ENCODE measurements at regions not wholly inside any gene's neighbourhood (a gene's known extent, or its start where the extent isn't known, plus 50 kb on each side); places are given as distances from the start of the nearest gene placed in this dataset.

DNA sequence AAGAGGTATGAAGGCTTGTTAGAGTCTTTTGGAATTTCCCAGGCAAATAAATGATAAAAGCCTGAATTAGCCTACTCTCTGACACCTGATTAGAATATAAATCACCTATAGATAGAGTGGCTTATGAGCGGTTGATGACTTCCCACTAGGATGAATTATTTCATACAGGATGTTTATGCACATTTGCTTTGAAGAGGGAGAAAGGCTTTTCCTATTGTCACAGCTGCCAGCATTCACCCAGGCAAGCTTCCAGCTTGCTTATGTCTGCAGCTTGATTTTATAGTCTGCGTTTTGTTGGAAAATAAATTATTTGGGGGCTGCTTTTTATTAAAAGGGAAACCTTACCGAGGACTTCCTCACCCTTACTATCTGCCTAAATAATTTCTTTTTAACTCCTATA, 51.3 kb upstream of the EIF2S2 start:
- H4K20me1 ChIP-seq: no peaks in the 10 kb centered on the region
- H3K36me3 ChIP-seq: no peaks in the 10 kb centered on the region
- H3K27me3 ChIP-seq: no peaks in the 10 kb centered on the region
- peaks cover 15% of the 10 kb centered on the region for H3K4me1 ChIP-seq
- H3K4me3 ChIP-seq: no peak overlapping the region
- no peak overlapping the region for H3K4me2 ChIP-seq
- no peaks in the 10 kb centered on the region for H3K9me3 ChIP-seq
- H3K27ac ChIP-seq: no peak overlapping the region
- H3K9ac ChIP-seq: no peak overlapping the region
- no peak for TF ChIP-seq Cebpa-rat (IDR thresholded peaks at IDR 0.05)

- peaks cover 10% of the 10 kb centered on the region for H3K4me1 ChIP-seq
- no peak overlapping the region for H3K4me3 ChIP-seq
- no peak overlapping the region for H3K4me2 ChIP-seq
- no peak overlapping the region for H3K9ac ChIP-seq
- no peaks in the 10 kb centered on the region for H3K27me3 ChIP-seq
- no peak for TF ChIP-seq Cebpa-rat (IDR thresholded peaks at IDR 0.05)
- no peaks in the 10 kb centered on the region for H3K36me3 ChIP-seq
- H3K27ac ChIP-seq: no peak overlapping the region
- no peaks in the 10 kb centered on the region for H4K20me1 ChIP-seq
- H3K9me3 ChIP-seq: no peaks in the 10 kb centered on the region
Observed at GRCh38 chr20:34164381-34164984, 52.4 kb upstream of the EIF2S2 start.

DNA sequence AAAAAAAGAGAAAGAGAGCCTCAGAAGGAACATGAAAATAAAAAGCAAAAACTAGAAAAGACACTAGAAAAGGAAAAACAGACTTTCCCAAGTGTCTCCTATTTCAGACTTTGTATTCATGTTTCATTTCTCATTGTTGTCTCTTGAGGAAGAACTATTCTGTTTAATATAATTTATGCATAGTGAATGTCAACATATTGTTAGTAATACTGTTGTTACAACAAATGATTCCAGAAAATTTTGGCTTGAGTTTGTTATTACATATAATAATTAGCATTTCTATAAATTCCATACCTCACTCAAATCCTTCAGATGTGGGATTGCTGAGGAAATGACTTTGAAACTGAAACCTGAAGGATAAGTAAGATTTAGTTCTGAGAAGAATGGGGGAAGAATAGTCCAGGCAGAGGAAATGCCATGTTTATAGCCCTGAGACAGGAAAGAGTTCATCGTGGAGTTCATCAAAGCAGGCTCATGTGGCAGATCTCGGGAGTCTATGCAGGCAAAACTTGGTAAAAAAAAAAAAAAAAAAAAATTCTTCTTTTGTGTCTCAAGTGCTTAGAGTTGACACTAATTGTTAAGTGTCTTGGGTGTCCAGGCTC, 53.1 kb upstream of the EIF2S2 start:
- Histone ChIP-seq H3K27ac (no peak overlapping the region), H3K4me3 (no peak overlapping the region), H3K27me3 (no peaks in the 10 kb centered on the region), H3K4me1 (peaks cover 10% of the 10 kb centered on the region), H4K20me1 (no peaks in the 10 kb centered on the region), H3K9me3 (no peaks in the 10 kb centered on the region), H3K36me3 (no peaks in the 10 kb centered on the region), H3K9ac (no peak overlapping the region), H3K4me2 (peak overlapping the region; percentile 33)
- no peak for TF ChIP-seq Cebpa-rat (IDR thresholded peaks at IDR 0.05)

DNA sequence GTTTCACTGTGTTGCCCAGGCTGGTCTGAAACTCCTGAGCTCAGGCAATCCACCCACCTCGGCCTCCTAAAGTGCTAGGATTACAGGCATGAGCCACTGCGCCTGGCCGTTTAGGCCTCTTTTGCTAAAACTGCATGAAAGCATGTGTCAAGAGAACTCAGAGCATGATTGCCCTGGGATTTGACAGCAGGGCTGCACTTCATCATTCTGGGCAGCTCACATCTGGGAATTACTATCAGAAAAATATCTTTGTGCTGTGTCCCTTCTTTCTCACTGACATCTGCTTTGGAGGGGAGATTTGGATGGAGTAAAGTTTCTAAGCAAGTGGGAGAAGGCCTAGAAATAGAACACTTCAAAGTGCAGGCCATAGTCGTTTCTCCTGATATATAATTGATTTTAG, 59.6 kb upstream of the EIF2S2 start:
- Histone ChIP-seq H3K4me2 (no peak overlapping the region), H3K36me3 (no peaks in the 10 kb centered on the region), H3K4me1 (peaks cover 5% of the 10 kb centered on the region; the same call in 1 of the 2 replicates), H3K4me3 (no peak overlapping the region), H3K27ac (no peak overlapping the region), H3K27me3 (no peaks in the 10 kb centered on the region), H3K9ac (no peak overlapping the region), H4K20me1 (no peaks in the 10 kb centered on the region), H3K9me3 (no peaks in the 10 kb centered on the region)
- no peak for TF ChIP-seq Cebpa-rat (IDR thresholded peaks at IDR 0.05)

DNA sequence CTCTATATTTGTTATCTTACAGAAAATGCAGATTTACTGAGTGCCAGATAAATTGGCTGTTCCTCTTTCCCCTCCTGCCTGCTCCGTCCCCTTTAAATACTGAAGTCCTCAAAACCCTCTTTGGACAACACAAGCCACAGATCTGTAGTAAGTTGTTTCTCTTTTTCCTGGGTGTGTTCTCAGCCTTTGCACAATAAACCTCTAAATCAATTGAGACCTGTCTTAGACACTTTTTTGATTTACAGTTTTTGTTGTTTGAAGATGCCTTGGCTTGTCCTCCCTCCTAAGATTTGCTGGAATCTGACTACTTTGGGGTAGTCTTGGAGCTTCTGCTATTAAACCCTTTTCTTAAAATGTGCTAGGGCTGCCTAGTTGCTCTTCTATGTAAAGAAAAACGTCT, 60.9 kb upstream of the EIF2S2 start:
- Histone ChIP-seq H3K4me3 (no peak overlapping the region), H3K4me1 (peaks cover 5% of the 10 kb centered on the region; the same call in 1 of the 2 replicates), H3K27me3 (no peaks in the 10 kb centered on the region), H3K36me3 (no peaks in the 10 kb centered on the region), H3K9ac (no peak overlapping the region), H3K9me3 (no peaks in the 10 kb centered on the region), H3K27ac (no peak overlapping the region), H4K20me1 (no peaks in the 10 kb centered on the region), H3K4me2 (no peak overlapping the region)
- TF ChIP-seq Cebpa-rat (IDR thresholded peaks at IDR 0.05): no peak

DNA sequence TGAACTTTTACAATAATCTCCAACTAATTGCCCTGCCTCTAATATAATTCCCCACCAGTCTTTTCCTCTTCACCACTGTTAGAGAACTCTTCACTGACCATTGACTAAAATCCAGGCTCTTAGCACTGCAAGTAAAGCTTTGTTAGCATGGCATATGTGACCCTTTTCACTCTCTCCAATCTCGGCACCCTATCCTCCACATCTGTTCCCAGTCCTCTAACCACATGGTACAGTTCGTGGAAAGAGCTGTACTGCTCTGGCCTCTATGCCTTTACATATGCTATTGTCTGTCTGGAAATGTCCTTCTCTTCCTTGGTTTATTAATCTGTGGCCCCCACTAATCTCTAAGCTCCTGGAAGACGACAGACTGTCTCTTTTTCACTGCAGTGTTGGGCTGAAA, 63.0 kb upstream of the EIF2S2 start:
- Histone ChIP-seq H3K9ac (no peak overlapping the region), H3K4me3 (no peak overlapping the region), H3K4me2 (no peak overlapping the region), H3K36me3 (no peaks in the 10 kb centered on the region), H3K9me3 (no peaks in the 10 kb centered on the region), H3K27ac (no peak overlapping the region), H3K4me1 (peaks cover 5% of the 10 kb centered on the region; the same call in 1 of the 2 replicates), H4K20me1 (no peaks in the 10 kb centered on the region), H3K27me3 (no peaks in the 10 kb centered on the region)
- no peak for TF ChIP-seq Cebpa-rat (IDR thresholded peaks at IDR 0.05)

DNA sequence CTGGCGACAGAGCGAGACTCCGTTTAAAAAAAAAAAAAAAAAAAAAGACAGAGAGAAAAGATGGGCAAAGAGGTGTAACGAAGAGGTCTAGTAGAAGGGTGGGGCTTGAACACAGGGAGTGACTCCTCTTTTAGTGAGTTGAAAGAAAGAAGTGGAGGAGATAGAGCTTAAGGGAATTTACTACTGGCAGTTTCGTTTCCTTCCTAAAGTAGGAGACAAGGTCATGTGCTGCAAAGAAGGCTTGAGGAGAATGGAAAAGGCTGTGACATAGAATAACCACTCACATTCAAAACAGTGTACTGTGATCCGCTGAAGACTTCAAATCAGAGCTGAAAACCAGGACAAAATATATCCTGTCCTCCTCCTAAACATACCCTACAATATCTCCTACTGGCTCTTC, 63.8 kb upstream of the EIF2S2 start:
- no peak overlapping the region for H3K9ac ChIP-seq
- H3K4me3 ChIP-seq: no peak overlapping the region
- no peaks in the 10 kb centered on the region for H3K27me3 ChIP-seq
- H3K9me3 ChIP-seq: no peaks in the 10 kb centered on the region
- H4K20me1 ChIP-seq: no peaks in the 10 kb centered on the region
- H3K27ac ChIP-seq: no peak overlapping the region
- TF ChIP-seq Cebpa-rat (IDR thresholded peaks at IDR 0.05): no peak
- peaks cover 5% of the 10 kb centered on the region; the same call in 1 of the 2 replicates for H3K4me1 ChIP-seq
- no peak overlapping the region for H3K4me2 ChIP-seq
- no peaks in the 10 kb centered on the region for H3K36me3 ChIP-seq

DNA sequence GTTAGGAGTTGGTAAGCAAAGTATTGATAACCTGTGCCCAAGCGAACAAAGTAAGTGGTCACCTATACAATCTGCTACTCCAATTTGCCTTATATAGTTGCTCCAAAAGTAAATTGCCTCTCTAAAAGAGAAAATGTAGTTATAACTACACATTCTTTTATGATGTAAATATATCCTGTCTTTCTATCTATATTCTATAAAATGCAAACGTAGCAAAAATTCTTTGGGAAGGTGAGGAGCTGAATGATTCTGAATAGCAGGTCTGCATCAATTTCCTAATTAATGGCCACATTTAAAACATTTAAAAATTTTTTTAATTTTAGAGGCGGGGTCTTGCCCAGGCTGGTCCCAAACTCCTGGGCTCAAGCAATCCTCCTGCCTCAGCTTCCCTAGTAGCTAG, 64.2 kb upstream of the ASIP start:
- Histone ChIP-seq H4K20me1 (no peaks in the 10 kb centered on the region), H3K27ac (no peak overlapping the region), H3K4me2 (no peak overlapping the region), H3K9me3 (no peaks in the 10 kb centered on the region), H3K36me3 (no peaks in the 10 kb centered on the region), H3K4me1 (peaks cover 5% of the 10 kb centered on the region; the same call in 1 of the 2 replicates), H3K4me3 (no peak overlapping the region), H3K27me3 (no peaks in the 10 kb centered on the region), H3K9ac (no peak overlapping the region)
- TF ChIP-seq Cebpa-rat (IDR thresholded peaks at IDR 0.05): no peak

- H4K20me1 ChIP-seq: no peaks in the 10 kb centered on the region
- TF ChIP-seq Cebpa-rat (IDR thresholded peaks at IDR 0.05): no peak
- H3K27me3 ChIP-seq: no peaks in the 10 kb centered on the region
- H3K4me1 ChIP-seq: peaks cover 5% of the 10 kb centered on the region; the same call in 1 of the 2 replicates
- no peak overlapping the region for H3K4me2 ChIP-seq
- no peak overlapping the region for H3K27ac ChIP-seq
- H3K4me3 ChIP-seq: no peak overlapping the region
- H3K9ac ChIP-seq: no peak overlapping the region
- H3K9me3 ChIP-seq: no peaks in the 10 kb centered on the region
- no peaks in the 10 kb centered on the region for H3K36me3 ChIP-seq
Observed at GRCh38 chr20:34179637-34180360, 61.4 kb upstream of the ASIP start.

DNA sequence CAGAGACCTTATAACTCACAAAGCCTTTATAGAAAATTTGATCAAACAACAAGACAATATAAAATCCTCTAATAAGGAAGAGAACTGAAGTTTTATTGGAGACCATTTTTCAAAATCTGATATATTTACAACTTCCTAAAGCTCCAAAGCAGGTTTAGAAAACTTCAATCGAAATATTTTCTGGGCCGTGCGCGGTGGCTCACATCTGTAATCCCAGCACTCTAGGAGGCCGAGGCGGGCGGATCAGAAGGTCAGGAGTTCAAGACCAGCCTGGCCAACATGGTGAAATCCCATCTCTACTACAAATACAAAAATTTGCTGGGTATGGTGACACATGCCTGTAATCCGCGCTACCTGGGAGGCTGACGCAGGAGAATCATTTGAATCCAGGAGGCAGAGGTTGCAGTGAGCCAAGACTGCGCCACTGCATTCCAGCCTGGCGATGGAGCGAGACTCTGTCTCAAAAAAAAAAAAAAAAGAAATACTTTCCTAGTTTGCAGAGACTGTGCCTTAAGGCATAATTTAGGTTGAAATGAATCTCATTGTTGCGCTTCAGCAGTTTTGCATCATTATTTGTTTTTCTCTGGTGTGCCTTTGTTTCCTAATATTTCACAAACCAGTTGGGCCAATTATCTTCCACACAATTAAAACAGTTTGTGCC, 60.6 kb upstream of the ASIP start:
- no peak for TF ChIP-seq Cebpa-rat (IDR thresholded peaks at IDR 0.05)
- Histone ChIP-seq H3K36me3 (no peaks in the 10 kb centered on the region), H3K9me3 (no peaks in the 10 kb centered on the region), H4K20me1 (no peaks in the 10 kb centered on the region), H3K4me3 (no peak overlapping the region), H3K27ac (no peak overlapping the region), H3K4me1 (peaks cover 5% of the 10 kb centered on the region; the same call in 1 of the 2 replicates), H3K4me2 (no peak overlapping the region), H3K27me3 (no peaks in the 10 kb centered on the region), H3K9ac (no peak overlapping the region)
